Activated CD4-positive, alpha-beta T cell treated with anti-CD3 and anti-CD28 coated beads, Interleukin-2, amount 50 U/mL, for 24 hours (primary cell): ENCODE measurements at regions not wholly inside any gene's neighbourhood (a gene's known extent, or its start where the extent isn't known, plus 50 kb on each side); places are given as distances from the start of the nearest gene placed in this dataset.

Experiments used
- DNase-seq, 2 donors: peaks; one replicate each; pipeline ENCODE4 v3.0.0-alpha.2; 2020; ENCODE audit warnings: low read depth in 1 of 2, low spot score in 1 of 2

GRCh38 chr2:136407117-136407951 is 289.4 kb upstream of the CXCR4 start:
- no peak for DNase-seq

DNA sequence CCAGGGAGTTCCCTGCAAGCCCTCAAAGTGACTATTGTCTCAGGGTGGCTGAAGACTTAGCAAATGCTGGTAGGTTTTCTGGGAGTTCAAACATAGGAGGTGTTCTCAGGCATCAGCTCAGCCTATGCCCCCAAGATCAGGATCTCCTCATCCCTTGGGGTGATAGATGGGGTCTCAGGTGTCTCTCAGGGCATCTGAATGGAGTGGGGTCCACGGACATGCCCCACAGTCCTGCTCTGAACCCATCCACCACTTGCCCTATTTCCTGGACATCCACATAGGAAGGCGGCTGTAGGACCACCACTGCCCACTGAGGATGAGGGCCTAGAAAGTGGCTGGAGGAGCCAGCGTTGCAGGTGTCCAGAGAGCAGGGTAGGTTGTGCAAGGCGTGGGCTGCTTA is 287.0 kb upstream of the CXCR4 start:
- DNase-seq = no peak

- no peak for DNase-seq
Measured at GRCh38 chr2:136404176-136404575, 286.2 kb upstream of the CXCR4 start.

DNA sequence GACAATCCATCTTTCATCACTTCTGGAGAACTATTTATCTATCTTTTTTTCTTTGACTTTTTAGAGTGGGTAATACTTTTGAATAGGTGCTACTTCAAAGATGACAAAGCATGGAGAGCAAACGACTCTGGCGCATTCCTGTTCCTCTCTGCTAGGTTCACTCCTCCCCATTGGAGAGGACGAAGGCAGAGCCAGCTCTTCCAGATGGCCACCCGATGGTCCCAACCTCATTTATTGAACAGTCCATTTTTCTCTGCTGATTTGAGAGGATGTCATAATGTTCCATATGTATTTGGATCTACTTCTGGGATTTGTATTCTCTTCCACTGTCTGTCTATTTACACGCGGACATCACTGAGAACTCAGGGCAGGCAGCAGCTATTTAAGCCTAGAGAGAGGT is 284.3 kb upstream of the CXCR4 start:
- no peak for DNase-seq

DNA sequence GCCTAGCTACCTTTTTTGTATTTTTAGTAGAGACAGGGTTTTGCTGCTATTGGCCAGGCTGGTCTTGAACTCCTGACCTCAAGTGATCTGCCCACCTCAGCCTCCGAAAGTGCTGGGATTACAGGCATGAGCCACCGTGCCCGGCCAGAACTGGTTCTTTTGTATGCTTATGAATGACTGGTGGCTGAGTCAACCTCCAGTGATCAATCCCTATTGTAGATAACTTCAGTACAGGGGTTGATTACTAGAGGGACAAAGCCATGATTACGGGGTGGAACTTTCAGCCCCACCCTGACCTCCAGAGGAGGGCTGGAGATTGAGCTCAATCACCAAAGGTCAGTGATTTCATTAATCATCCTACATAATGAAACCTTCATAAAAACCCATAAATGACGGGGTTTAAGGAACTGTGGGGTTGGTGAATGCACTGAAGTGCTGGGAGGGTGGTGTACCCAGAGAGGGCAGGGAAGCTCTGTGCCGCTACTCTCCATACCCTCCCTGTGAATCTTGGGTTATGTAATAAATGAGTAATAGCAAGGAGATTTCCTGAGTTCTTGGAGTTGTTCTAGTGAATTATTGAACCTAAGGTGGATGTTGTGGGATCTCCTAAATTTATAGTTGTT is 281.8 kb upstream of the CXCR4 start:
- no peak for DNase-seq

- no peak for DNase-seq
Measured at GRCh38 chr2:136395582-136395981, 277.6 kb upstream of the CXCR4 start.

GRCh38 chr2:136394136-136395060 is 276.4 kb upstream of the CXCR4 start:
- no peak for DNase-seq

- no peak for DNase-seq
Measured at GRCh38 chr2:136393514-136393913, 275.6 kb upstream of the CXCR4 start.

DNA sequence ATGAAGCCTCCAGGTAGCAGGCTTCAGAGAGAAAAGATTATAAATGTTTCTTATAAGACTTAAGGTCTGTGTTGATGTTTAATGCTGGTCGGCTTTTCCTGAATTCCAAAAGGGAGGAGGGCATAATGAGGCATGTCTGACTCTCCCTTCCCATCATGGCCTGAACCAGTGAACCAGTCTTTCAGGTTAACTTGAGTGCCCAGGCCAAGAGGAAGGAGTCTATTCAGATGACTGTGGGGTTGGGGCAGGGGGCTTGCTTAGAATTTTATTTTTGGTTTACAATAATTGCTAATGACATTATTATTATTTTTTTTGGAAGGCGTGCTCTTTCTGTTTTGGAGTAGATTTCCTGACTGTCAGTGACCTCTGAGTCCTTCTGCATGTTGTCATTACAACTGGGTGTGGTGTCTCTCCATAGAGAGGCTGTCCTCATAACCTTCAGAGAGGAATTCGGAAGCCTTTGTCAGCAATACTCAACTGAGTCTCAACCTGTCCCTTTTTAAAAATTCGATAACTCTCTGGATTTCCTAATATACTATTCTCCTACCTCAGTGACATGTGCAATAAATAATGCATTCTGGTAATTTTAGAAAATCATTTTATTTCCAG is 275.1 kb upstream of the CXCR4 start:
- no peak for DNase-seq

GRCh38 chr2:136389809-136390208 is 271.9 kb upstream of the CXCR4 start:
- DNase-seq = no peak

GRCh38 chr2:136386046-136386445 is 268.1 kb upstream of the CXCR4 start:
- no peak for DNase-seq

DNA sequence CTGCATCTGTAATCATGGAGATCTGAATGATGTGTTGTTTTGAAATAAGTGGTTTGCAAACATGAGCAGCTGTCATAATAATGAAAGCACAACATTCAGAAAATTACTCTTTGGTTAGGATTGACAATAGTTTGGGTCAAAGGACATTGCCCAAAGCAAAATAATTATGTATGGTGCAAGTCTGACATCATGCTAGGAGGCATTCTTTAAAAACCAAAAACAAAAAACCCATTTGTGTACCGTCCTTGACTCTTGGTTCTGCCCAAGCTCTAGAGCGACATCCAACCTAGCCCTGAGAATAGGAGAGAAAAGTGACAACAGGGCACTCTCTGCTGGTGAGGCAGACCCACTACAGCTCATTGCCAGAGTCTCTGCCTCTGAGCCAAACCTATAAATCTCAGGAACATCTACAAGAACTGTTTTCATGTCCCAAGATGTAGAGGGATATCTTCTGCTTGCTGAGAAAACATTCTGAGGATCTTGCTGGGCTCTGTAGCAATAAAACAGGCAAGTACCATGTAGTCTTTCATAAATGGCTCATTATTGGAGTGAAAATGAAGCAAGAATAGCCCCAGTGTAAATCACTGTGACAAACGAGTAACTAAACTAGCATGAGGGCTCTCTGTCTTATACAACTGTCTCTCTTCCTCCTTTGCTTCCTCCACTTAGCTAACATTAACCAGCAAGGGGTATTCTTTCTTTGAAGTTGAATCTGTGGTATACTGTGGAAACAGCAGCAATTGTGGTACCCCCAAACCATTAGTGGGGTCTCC is 266.8 kb upstream of the CXCR4 start:
- DNase-seq = peak in 1 of 2 donors; percentile 43

GRCh38 chr2:136383167-136383566 is 265.2 kb upstream of the CXCR4 start:
- DNase-seq = no peak

DNA sequence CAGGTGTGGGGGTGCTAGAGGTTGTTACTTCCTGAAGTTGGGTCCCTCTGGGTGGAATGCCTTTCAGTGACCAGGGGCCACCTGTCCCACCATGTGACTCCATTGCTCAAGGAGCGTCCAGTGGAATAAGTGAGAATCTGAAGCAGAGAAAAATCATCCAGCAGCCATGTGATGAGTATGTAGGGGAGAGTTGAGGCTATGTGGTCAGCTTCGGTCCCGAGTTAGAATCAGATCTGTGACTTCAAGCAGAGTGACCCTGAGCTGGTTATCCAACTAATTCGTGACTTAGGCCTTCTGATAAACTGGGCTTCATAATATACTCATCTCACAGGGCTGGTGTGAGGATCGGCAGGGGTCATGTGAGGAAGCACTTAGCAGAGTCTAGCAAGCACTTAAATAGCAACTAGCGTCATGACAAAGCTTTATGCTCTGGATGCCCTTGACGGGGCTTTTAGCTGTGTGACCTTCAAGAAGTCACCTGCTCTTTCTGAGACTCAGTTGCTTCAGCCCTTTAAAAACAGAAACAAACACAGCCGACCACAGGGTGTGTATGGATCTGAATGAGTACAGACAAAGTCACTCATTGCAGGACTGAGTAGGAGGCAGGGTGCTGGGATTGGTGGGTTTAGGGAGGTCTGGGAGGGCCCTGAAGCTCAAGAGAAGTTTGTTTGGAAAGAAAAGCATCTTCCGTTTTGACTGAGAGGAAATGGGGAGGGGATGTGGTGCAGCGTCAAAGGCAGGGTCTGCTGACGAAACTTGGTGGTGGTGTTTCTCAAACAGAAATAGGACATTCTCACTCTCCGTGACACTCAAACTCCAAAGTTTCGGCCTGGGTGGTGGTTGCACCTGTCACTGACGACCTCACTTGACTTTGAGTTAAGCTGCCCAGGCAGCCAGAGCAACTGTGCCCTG is 264.0 kb upstream of the CXCR4 start:
- peak; percentile 37 to 63 for DNase-seq

GRCh38 chr2:136381245-136381644 is 263.3 kb upstream of the CXCR4 start:
- no peak for DNase-seq

- peak; percentile 40 to 66 for DNase-seq
Measured at GRCh38 chr2:136378712-136379595, 261.0 kb upstream of the CXCR4 start.

DNA sequence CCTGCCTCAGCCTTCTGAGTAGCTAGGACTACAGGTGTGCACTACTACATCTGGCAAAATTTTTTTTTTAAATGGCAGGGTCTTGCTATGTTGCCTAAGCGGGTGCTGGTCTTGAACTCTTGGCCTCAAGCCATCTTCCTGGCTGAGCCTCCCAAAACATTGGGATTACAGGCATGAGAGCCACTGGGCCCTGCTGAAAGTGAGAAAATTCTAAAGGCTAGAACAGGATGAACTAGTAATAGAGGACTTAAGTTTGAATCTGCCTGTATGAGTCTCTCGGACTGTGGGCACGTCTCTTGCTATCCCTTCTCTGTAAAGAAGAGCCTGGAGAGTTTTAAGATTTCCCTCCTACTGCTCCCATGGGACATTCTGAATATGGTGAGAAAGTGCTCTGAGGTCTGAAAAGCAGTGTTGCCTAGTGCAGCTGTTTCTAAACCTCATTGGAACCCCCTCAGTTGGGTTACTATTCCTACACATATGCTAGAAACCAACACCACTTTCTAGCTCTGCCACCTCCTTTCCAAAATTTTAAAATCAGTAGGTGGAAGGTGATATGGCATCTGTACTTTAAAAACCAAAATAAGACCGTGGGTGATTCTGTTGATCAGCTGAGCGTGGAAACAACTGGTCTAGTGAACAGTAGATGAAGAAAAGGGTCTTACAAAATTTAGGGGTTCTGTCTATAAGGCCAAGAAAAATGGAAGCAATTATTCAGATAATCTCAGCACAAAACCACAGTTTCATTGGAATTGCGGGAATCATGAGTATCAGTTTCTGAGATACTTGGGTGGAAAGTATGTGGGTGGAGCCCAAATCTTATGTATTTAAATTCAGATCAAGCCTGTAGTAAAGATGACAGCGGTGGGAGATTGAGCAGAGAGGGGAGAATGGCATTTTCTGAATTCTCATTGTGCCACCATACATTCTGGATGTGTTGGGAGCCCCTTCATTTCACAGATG is 259.8 kb upstream of the CXCR4 start:
- DNase-seq = no peak
